ENCODE measurements at regions not wholly inside any gene's neighbourhood (a gene's known extent, or its start where the extent isn't known, plus 50 kb on each side); places are given as distances from the start of the nearest gene placed in this dataset.

DNA sequence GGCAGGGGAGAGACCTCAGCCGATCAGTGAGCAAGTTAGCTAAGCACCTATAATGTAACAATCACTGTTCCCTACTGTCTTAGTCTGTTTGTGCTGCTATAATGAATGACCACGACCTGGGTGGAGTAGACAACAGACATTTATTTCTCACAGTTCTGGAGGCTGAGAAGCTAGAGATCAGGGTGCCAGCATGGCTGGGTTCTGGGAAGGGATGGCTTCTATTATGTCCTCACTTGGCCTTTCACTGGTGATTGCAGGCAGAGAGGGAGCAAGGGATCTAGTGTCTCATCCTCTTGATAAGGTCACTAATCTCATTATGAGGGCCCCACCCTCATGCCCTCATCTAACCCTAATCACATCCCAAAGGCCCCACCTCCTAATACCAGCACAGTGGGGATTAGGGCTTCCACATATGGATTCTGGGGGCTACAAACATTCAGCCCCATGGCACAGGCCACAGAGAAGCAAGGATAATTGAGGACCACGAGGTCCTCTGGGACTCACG is 162.5 kb downstream of the CD83 start:
- TF ChIP-seq, protein P1, sequence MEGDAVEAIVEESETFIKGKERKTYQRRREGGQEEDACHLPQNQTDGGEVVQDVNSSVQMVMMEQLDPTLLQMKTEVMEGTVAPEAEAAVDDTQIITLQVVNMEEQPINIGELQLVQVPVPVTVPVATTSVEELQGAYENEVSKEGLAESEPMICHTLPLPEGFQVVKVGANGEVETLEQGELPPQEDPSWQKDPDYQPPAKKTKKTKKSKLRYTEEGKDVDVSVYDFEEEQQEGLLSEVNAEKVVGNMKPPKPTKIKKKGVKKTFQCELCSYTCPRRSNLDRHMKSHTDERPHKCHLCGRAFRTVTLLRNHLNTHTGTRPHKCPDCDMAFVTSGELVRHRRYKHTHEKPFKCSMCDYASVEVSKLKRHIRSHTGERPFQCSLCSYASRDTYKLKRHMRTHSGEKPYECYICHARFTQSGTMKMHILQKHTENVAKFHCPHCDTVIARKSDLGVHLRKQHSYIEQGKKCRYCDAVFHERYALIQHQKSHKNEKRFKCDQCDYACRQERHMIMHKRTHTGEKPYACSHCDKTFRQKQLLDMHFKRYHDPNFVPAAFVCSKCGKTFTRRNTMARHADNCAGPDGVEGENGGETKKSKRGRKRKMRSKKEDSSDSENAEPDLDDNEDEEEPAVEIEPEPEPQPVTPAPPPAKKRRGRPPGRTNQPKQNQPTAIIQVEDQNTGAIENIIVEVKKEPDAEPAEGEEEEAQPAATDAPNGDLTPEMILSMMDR (conservative IDR thresholded peaks at IDR 0.05 in 1 of 2, IDR thresholded peaks at IDR 0.05 in 1 of 2; ENCODE audit: low read depth in 1 of 2, low read length in 2 of 2), result no peak
- no peak for TF ChIP-seq EZH2 (IDR thresholded peaks at IDR 0.05; ENCODE audit: low read length, missing control alignments)
